Osteocyte (in vitro differentiated cells): ENCODE measurements at regions not wholly inside any gene's neighbourhood (a gene's known extent, or its start where the extent isn't known, plus 50 kb on each side); places are given as distances from the start of the nearest gene placed in this dataset.

Source experiments
- DNase-seq: peaks from one replicate; pipeline ENCODE4 v3.0.0; 2021; ENCODE audit warnings: mixed read lengths; ENCODE audit not compliant: unreplicated experiment; ENCODE audit errors: extremely low spot score
- H3K27ac Mint-ChIP-seq: one replicate; pipeline ENCODE4 v1.8.0; 2021; ENCODE audit warnings: mild to moderate bottlenecking, mixed read lengths; ENCODE audit not compliant: unreplicated experiment
- H3K27me3 Mint-ChIP-seq: one replicate; pipeline ENCODE4 v1.8.0; 2021; ENCODE audit warnings: mixed read lengths; ENCODE audit not compliant: unreplicated experiment
- H3K36me3 Mint-ChIP-seq: one replicate; pipeline ENCODE4 v1.8.0; 2021; ENCODE audit warnings: mixed read lengths; ENCODE audit not compliant: unreplicated experiment
- H3K4me1 Mint-ChIP-seq: one replicate; pipeline ENCODE4 v1.8.0; 2021; ENCODE audit warnings: mixed read lengths; ENCODE audit not compliant: unreplicated experiment
- H3K4me3 Mint-ChIP-seq: one replicate; pipeline ENCODE4 v1.8.0; 2021; ENCODE audit warnings: mild to moderate bottlenecking, moderate library complexity, mixed read lengths; ENCODE audit not compliant: unreplicated experiment
- H3K9me3 Mint-ChIP-seq: one replicate; pipeline ENCODE4 v1.8.0; 2021; ENCODE audit warnings: mixed read lengths; ENCODE audit not compliant: unreplicated experiment
- CTCF ChIP-seq: fragments of 200-600 bp; sonication (generic); IDR thresholded peaks from 2 replicates; pipeline ENCODE4 v1.5.0; 2021; ENCODE audit warnings: antibody characterized with exemption, mild to moderate bottlenecking, moderate library complexity

- Mint-ChIP-seq H3K4me1 (no peaks in the 10 kb centered on the region), H3K9me3 (peaks cover 4% of the 10 kb centered on the region), H3K27ac (no peak overlapping the region), H3K27me3 (no peaks in the 10 kb centered on the region), H3K4me3 (no peak overlapping the region), H3K36me3 (no peaks in the 10 kb centered on the region)
- DNase-seq = no peak
- no peak for TF ChIP-seq CTCF
Measured at GRCh38 chr20:12670301-12670700, 338.5 kb upstream of the SPTLC3 start.

GRCh38 chr20:12673352-12673751 lies 335.4 kb upstream of the SPTLC3 start:
- peaks cover 3% of the 10 kb centered on the region for H3K9me3 Mint-ChIP-seq
- no peak overlapping the region for H3K27ac Mint-ChIP-seq
- no peak overlapping the region for H3K4me3 Mint-ChIP-seq
- no peaks in the 10 kb centered on the region for H3K27me3 Mint-ChIP-seq
- TF ChIP-seq CTCF = no peak
- H3K36me3 Mint-ChIP-seq = no peaks in the 10 kb centered on the region
- H3K4me1 Mint-ChIP-seq = no peaks in the 10 kb centered on the region
- DNase-seq = no peak

GRCh38 chr20:12677925-12678324 lies 330.8 kb upstream of the SPTLC3 start:
- H3K4me1 Mint-ChIP-seq = no peaks in the 10 kb centered on the region
- no peak overlapping the region for H3K4me3 Mint-ChIP-seq
- no peaks in the 10 kb centered on the region for H3K27me3 Mint-ChIP-seq
- no peak for DNase-seq
- no peak overlapping the region for H3K27ac Mint-ChIP-seq
- peaks cover 4% of the 10 kb centered on the region for H3K9me3 Mint-ChIP-seq
- no peak for TF ChIP-seq CTCF
- no peaks in the 10 kb centered on the region for H3K36me3 Mint-ChIP-seq

- Mint-ChIP-seq H3K9me3 (peaks cover 4% of the 10 kb centered on the region), H3K4me3 (no peak overlapping the region), H3K27me3 (no peaks in the 10 kb centered on the region), H3K27ac (no peak overlapping the region), H3K36me3 (no peaks in the 10 kb centered on the region), H3K4me1 (no peaks in the 10 kb centered on the region)
- no peak for TF ChIP-seq CTCF
- no peak for DNase-seq
Measured at GRCh38 chr20:12679447-12679846, 329.3 kb upstream of the SPTLC3 start.

- Mint-ChIP-seq H3K27me3 (no peaks in the 10 kb centered on the region), H3K4me1 (no peaks in the 10 kb centered on the region), H3K9me3 (peaks cover 4% of the 10 kb centered on the region), H3K4me3 (no peak overlapping the region), H3K36me3 (no peaks in the 10 kb centered on the region), H3K27ac (no peak overlapping the region)
- DNase-seq = no peak
- no peak for TF ChIP-seq CTCF
Measured at GRCh38 chr20:12682613-12683012, 326.2 kb upstream of the SPTLC3 start.
